ENCODE measurements at regions not wholly inside any gene's neighbourhood (a gene's known extent, or its start where the extent isn't known, plus 50 kb on each side); places are given as distances from the start of the nearest gene placed in this dataset.

DNA sequence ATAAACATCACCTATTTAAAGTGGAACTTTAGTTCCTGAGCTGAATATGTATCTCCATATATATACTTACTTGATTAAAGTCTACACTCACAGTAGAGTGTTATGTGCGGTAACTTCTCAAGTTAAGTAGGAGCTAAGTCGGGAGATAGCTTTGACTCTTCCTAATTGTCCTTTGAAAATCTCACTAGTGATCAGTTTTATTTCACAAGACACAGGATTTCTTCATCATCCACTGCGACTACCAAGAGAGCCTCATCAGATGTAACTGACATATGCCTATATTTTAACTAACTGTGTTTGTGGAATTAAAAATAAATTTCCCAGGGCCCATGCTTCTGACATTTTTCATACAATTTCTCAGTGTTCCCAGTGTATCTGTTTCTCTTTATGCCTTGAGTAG, 1664.0 kb downstream of the EFNB2 start:
- CTCF ChIA-PET: no interaction called here
- Histone ChIP-seq H4K20me1 (ENCODE audit: insufficient read depth) (no peaks in the 10 kb centered on the region), H3K9me3 (ENCODE audit: control insufficient read depth in 1 of 2, insufficient read depth in 1 of 2, low read depth in 1 of 2, low read length in 2 of 2) (no peaks in the 10 kb centered on the region)

DNA sequence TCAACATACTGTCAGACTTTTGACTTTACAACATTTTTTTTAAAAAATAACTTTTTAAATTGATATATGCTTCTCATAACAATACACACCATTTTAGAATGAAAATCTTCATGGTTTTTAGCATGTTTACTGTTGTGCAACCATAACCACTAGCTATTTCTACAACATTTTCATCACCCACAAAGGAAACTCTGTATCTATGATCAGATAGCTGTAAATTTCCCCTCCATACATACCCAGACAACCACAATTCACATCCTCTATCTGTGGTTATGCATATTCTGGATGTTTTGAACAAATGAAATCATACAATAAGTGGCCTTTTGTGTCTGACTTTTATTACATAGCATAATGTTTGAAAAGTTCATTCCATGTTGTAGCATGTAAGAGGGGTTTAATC, 1666.0 kb downstream of the EFNB2 start:
- H3K27me3 ChIP-seq (ENCODE audit: insufficient read depth, low read length): no peaks in the 10 kb centered on the region
- ChIA-PET POLR2A (no interaction called here), RAD21 (ENCODE audit: low non-redundant PET in 1 of 2, low total read pairs in 2 of 2, uncharacterized antibody in 2 of 2, unreplicated experiment in 2 of 2) (no interaction called here), CTCF (no interaction called here)
- no peak overlapping the region for H2AFZ ChIP-seq (ENCODE audit: low read depth, low read length, poor library complexity, severe bottlenecking)
- H3K9me2 ChIP-seq (ENCODE audit: insufficient read depth): no peaks in the 10 kb centered on the region
- BruUV-seq (replicated peaks): no TSS peak
- H3K9ac ChIP-seq (ENCODE audit: low read length): no peak overlapping the region
- H3K79me2 ChIP-seq (ENCODE audit: insufficient read depth, low read length): no peaks in the 10 kb centered on the region
- no peaks in the 10 kb centered on the region for H3K4me1 ChIP-seq (ENCODE audit: control insufficient read depth in 1 of 2, insufficient read depth in 2 of 2, low read length in 2 of 2)
- no peaks in the 10 kb centered on the region for H3K9me3 ChIP-seq (ENCODE audit: control insufficient read depth in 1 of 2, insufficient read depth in 1 of 2, low read depth in 1 of 2, low read length in 2 of 2)
- no peaks in the 10 kb centered on the region for H4K20me1 ChIP-seq (ENCODE audit: insufficient read depth)
- no peak overlapping the region for H3K27ac ChIP-seq (ENCODE audit: low read depth, low read length)
- no peak for DNase-seq (ENCODE audit: low read depth, low spot score)
- H3K36me3 ChIP-seq (ENCODE audit: control insufficient read depth in 1 of 2, insufficient read depth in 2 of 2, low read length in 2 of 2): no peaks in the 10 kb centered on the region
- ATAC-seq: no peak
- H3K4me2 ChIP-seq (ENCODE audit: low read length): no peak overlapping the region
- no peak overlapping the region for H3K4me3 ChIP-seq (replicated peaks in 1 of 2; ENCODE audit: low read depth in 1 of 2, low read length in 2 of 2)
- intact Hi-C loops (cut with micrococcal nuclease): no loop called here
- TF ChIP-seq POLR2AphosphoS5 (IDR thresholded peaks at IDR 0.05; ENCODE audit: low read depth, low read length): no peak
- no peak for TF ChIP-seq EZH2phosphoT487 (IDR thresholded peaks at IDR 0.05; ENCODE audit: borderline replicate concordance)
- TF ChIP-seq CBX3 (IDR thresholded peaks at IDR 0.05; ENCODE audit: low read depth): no peak
- TF ChIP-seq ZFX (IDR thresholded peaks at IDR 0.05): no peak
- TF ChIP-seq, protein P1, sequence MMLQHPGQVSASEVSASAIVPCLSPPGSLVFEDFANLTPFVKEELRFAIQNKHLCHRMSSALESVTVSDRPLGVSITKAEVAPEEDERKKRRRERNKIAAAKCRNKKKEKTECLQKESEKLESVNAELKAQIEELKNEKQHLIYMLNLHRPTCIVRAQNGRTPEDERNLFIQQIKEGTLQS (IDR thresholded peaks at IDR 0.05): no peak
- TF ChIP-seq, protein P2, sequence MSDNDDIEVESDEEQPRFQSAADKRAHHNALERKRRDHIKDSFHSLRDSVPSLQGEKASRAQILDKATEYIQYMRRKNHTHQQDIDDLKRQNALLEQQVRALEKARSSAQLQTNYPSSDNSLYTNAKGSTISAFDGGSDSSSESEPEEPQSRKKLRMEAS (IDR thresholded peaks at IDR 0.05): no peak
- no peak for TF ChIP-seq SIN3A (IDR thresholded peaks at IDR 0.05; ENCODE audit: low read depth)
- no peak for TF ChIP-seq TCF7L2 (IDR thresholded peaks at IDR 0.05; ENCODE audit: borderline replicate concordance, extremely low read depth, insufficient read depth, insufficient read length)
- no peak for TF ChIP-seq EZH2 (IDR thresholded peaks at IDR 0.05)
- TF ChIP-seq SP1 (IDR thresholded peaks at IDR 0.05; ENCODE audit: low read depth): no peak
- TF ChIP-seq, protein P3, sequence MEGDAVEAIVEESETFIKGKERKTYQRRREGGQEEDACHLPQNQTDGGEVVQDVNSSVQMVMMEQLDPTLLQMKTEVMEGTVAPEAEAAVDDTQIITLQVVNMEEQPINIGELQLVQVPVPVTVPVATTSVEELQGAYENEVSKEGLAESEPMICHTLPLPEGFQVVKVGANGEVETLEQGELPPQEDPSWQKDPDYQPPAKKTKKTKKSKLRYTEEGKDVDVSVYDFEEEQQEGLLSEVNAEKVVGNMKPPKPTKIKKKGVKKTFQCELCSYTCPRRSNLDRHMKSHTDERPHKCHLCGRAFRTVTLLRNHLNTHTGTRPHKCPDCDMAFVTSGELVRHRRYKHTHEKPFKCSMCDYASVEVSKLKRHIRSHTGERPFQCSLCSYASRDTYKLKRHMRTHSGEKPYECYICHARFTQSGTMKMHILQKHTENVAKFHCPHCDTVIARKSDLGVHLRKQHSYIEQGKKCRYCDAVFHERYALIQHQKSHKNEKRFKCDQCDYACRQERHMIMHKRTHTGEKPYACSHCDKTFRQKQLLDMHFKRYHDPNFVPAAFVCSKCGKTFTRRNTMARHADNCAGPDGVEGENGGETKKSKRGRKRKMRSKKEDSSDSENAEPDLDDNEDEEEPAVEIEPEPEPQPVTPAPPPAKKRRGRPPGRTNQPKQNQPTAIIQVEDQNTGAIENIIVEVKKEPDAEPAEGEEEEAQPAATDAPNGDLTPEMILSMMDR (IDR thresholded peaks at IDR 0.05 in 2 of 3, conservative IDR thresholded peaks at IDR 0.05 in 1 of 3; ENCODE audit: borderline replicate concordance in 1 of 3, insufficient read depth in 1 of 3, low read depth in 2 of 3, low read length in 2 of 3): no peak
- TF ChIP-seq RAD21 (IDR thresholded peaks at IDR 0.05; ENCODE audit: low read depth): no peak
- no peak for TF ChIP-seq POLR2A (IDR thresholded peaks at IDR 0.05; ENCODE audit: borderline replicate concordance, extremely low read depth, insufficient read depth, insufficient read length)
- no peak for TF ChIP-seq FOSL1 (IDR thresholded peaks at IDR 0.05; ENCODE audit: low read depth)
- no peak for TF ChIP-seq SRF (IDR thresholded peaks at IDR 0.05; ENCODE audit: low read depth)
- no peak for TF ChIP-seq CEBPB (IDR thresholded peaks at IDR 0.05; ENCODE audit: low read depth)

More for the DNA sequence above, 1664.0 kb downstream of the EFNB2 start:
- Histone ChIP-seq H3K79me2 (ENCODE audit: insufficient read depth, low read length) (no peaks in the 10 kb centered on the region), H3K27me3 (ENCODE audit: insufficient read depth, low read length) (no peaks in the 10 kb centered on the region), H3K4me1 (ENCODE audit: control insufficient read depth in 1 of 2, insufficient read depth in 2 of 2, low read length in 2 of 2) (no peaks in the 10 kb centered on the region), H3K4me3 (replicated peaks in 1 of 2; ENCODE audit: low read depth in 1 of 2, low read length in 2 of 2) (no peak overlapping the region), H3K36me3 (ENCODE audit: control insufficient read depth in 1 of 2, insufficient read depth in 2 of 2, low read length in 2 of 2) (no peaks in the 10 kb centered on the region), H3K9ac (ENCODE audit: low read length) (no peak overlapping the region), H3K27ac (ENCODE audit: low read depth, low read length) (no peak overlapping the region), H3K4me2 (ENCODE audit: low read length) (no peak overlapping the region), H3K9me2 (ENCODE audit: insufficient read depth) (no peaks in the 10 kb centered on the region), H2AFZ (ENCODE audit: low read depth, low read length, poor library complexity, severe bottlenecking) (no peak overlapping the region)
- intact Hi-C loops (cut with micrococcal nuclease): no loop called here
- DNase-seq (ENCODE audit: low read depth, low spot score) (no peak), ATAC-seq (no peak)
- ChIA-PET POLR2A (no interaction called here), RAD21 (ENCODE audit: low non-redundant PET in 1 of 2, low total read pairs in 2 of 2, uncharacterized antibody in 2 of 2, unreplicated experiment in 2 of 2) (no interaction called here)
- no TSS peak for BruUV-seq (replicated peaks)
- TF ChIP-seq SP1 (IDR thresholded peaks at IDR 0.05; ENCODE audit: low read depth): no peak
- TF ChIP-seq ZNF274 (IDR thresholded peaks at IDR 0.05; ENCODE audit: low read depth, low read length): no peak
- no peak for TF ChIP-seq EZH2phosphoT487 (IDR thresholded peaks at IDR 0.05; ENCODE audit: borderline replicate concordance)
- TF ChIP-seq JUND (IDR thresholded peaks at IDR 0.05): no peak
- no peak for TF ChIP-seq EZH2 (IDR thresholded peaks at IDR 0.05)
- no peak for TF ChIP-seq SRF (IDR thresholded peaks at IDR 0.05; ENCODE audit: low read depth)
- TF ChIP-seq, protein P2 (IDR thresholded peaks at IDR 0.05): no peak
- TF ChIP-seq CEBPB (IDR thresholded peaks at IDR 0.05; ENCODE audit: low read depth): no peak
- no peak for TF ChIP-seq POLR2AphosphoS5 (IDR thresholded peaks at IDR 0.05; ENCODE audit: low read depth, low read length)
- no peak for TF ChIP-seq FOSL1 (IDR thresholded peaks at IDR 0.05; ENCODE audit: low read depth)
- TF ChIP-seq ELF1 (IDR thresholded peaks at IDR 0.05; ENCODE audit: borderline replicate concordance, low read depth): no peak

Measured in HCT116 (cell line).